HUES64 (cell line): ENCODE measurements at regions not wholly inside any gene's neighbourhood (a gene's known extent, or its start where the extent isn't known, plus 50 kb on each side); places are given as distances from the start of the nearest gene placed in this dataset.

Experiments used
- H3K27ac ChIP-seq: 2 replicates; pipeline ENCODE4 v1.7.0; 2013; ENCODE audit warnings: low read depth, low read length, inconsistent platforms
- H3K27me3 ChIP-seq: 2 replicates; pipeline ENCODE4 v1.6.1; 2013; ENCODE audit warnings: mild to moderate bottlenecking, low read length; ENCODE audit not compliant: insufficient read depth
- H3K36me3 ChIP-seq: 2 replicates; pipeline ENCODE4 v1.6.1; 2013; ENCODE audit warnings: mild to moderate bottlenecking, low read length; ENCODE audit not compliant: insufficient read depth
- H3K4me1 ChIP-seq: 2 replicates; pipeline ENCODE4 v1.6.1; 2013; ENCODE audit warnings: mild to moderate bottlenecking, low read length, moderate library complexity; ENCODE audit not compliant: insufficient read depth
- H3K4me3 ChIP-seq: 2 replicates; pipeline ENCODE4 v1.5.1; 2013; ENCODE audit warnings: mild to moderate bottlenecking, low read length, moderate library complexity
- H3K9ac ChIP-seq: 2 replicates; pipeline ENCODE4 v1.6.1; 2013; ENCODE audit warnings: mild to moderate bottlenecking, low read depth, low read length
- H3K9me3 ChIP-seq: 2 replicates; pipeline ENCODE4 v1.6.1; 2013; ENCODE audit warnings: low read depth, low read length; ENCODE audit not compliant: insufficient read depth
- WGBS: fragments of 150-250, 120-280 bp; methylation state at CpG from one replicate; pipeline ENCODE4 v1.1.7; 2013; ENCODE audit warnings: missing lambda C conversion rate; 5-methylcytosine and 5-hydroxymethylcytosine counted together

DNA sequence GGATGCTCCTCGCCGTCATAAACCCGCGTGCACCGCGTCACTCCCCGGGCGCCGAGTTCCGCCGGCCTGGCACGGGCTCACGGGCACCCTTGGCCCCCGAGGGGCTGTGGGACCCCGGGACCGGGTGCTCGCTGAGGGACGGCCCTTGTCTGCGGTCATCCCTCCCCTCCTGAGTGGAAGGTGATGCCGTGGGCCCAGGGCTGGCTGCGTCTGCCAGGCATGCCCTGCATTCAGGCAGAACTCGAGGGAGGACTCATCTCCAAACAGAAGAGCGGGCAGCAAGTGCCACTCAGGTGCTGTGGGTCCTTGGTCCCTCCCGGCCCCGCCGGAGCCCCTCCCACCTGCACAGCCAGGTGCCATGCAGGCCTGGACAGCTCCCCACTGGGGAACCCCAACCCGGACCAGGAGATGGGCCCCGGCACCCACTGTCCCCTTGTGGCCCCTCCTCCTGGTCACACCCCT, 61.3 kb downstream of the UNCX start:
- H3K4me1 ChIP-seq = no peaks in the 10 kb centered on the region
- H3K9ac ChIP-seq = no peak overlapping the region
- WGBS = 91% methylated on average over 27 of the region's 28 CpGs
- H3K9me3 ChIP-seq = no peaks in the 10 kb centered on the region
- peaks cover 32% of the 10 kb centered on the region for H3K27me3 ChIP-seq
- no peak overlapping the region for H3K27ac ChIP-seq
- H3K36me3 ChIP-seq = no peaks in the 10 kb centered on the region
- H3K4me3 ChIP-seq = no peak overlapping the region

DNA sequence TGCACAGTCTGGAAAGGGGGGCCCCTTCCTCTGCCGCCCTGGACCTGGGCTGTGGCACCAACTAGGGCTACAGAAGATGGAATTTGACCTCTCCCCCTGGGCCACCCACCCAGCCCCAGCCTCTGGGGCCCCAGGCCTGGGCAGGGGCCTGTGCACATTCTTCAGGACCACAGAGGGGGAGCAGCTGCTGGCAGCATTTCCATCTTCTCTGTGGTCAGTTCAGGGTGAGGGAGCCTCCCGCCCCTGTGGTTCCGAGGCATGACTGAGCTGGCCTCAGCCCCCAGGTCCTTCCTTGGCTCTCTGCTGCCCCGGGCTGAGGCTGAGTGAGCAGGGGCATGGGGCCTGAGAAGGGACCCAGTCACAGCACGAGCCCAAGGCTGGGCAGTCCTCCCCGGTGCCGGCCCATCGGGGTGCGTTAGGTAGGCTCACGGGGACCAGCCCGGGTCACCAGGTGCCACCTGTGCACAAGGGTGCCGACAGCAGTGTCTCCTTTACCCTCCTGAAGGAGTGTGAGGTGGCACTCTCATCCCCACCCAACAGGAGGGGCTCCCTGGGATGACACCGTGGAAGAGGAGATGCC, 63.2 kb downstream of the UNCX start:
- Histone ChIP-seq H3K4me3 (no peak overlapping the region), H3K36me3 (no peaks in the 10 kb centered on the region), H3K9me3 (no peaks in the 10 kb centered on the region), H3K4me1 (no peaks in the 10 kb centered on the region), H3K27me3 (peaks cover 13% of the 10 kb centered on the region), H3K27ac (no peak overlapping the region), H3K9ac (no peak overlapping the region)
- 95% methylated on average over 13 of the region's 13 CpGs for WGBS

- H3K4me1 ChIP-seq = no peaks in the 10 kb centered on the region
- WGBS = 90% methylated on average over 29 of the region's 29 CpGs
Measured at GRCh38 chr7:1296356-1296981, 63.8 kb downstream of the UNCX start.

DNA sequence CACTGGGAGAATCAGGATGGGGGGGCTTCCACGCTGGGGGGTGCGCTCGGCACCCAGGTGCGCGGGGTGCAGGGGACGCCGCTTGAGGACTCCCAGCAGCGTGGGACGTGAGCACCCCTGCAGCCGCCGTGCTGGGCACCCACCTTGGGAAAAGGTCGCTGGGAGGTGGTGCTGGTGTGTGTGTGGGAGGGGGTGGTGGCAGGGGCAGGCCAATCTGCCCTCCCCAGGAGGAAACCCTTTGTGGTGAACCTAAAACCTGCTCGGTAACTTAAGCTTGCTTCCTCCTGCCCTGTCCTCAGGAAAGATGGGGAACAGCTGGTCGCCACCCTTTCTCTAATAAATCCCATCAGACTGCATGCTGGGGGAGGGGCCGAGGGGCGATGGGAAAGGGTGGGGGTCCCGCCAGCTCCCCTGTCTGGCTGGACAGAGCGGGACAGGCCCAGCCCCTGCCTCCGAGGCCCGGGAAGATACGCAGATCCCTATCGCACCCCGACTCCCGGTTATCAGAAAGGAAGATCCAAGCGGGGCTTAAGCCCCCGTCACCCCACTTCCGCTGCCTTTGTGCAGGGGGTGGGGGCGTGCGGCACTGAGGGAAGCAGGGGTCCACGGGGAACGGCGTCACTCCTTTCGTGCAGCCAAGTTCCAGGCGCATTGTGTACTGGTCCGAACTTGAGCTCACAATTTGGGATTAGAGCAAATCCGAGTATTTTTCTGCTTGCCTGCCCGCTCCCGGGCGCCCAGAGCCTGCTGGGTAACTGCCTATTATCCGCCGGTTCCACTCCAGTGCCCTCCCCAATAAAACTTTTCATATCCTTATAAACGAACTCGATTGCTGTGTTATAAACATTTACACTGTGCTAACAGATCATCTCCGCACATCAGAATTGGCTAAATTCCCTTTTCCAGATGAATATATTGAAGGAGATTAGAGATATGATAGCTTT, 64.6 kb downstream of the UNCX start:
- H3K4me1 ChIP-seq = no peaks in the 10 kb centered on the region
- H3K27ac ChIP-seq = no peak overlapping the region
- H3K27me3 ChIP-seq = peaks cover under 1% of the 10 kb centered on the region; the same call in 1 of the 2 replicates
- H3K4me3 ChIP-seq = no peak overlapping the region
- WGBS = 92% methylated on average over 43 of the region's 44 CpGs
- H3K9ac ChIP-seq = no peak overlapping the region
- no peaks in the 10 kb centered on the region for H3K36me3 ChIP-seq
- no peaks in the 10 kb centered on the region for H3K9me3 ChIP-seq

More at GRCh38 chr7:1296356-1296981, 63.8 kb downstream of the UNCX start:
- Histone ChIP-seq H3K9ac (no peak overlapping the region), H3K9me3 (no peaks in the 10 kb centered on the region), H3K27me3 (peaks cover 7% of the 10 kb centered on the region; the same call in 1 of the 2 replicates), H3K27ac (no peak overlapping the region), H3K4me3 (no peak overlapping the region), H3K36me3 (no peaks in the 10 kb centered on the region)

- Histone ChIP-seq H3K27me3 (no peaks in the 10 kb centered on the region), H3K36me3 (no peaks in the 10 kb centered on the region), H3K9me3 (no peaks in the 10 kb centered on the region), H3K27ac (no peak overlapping the region), H3K9ac (no peak overlapping the region), H3K4me3 (no peak overlapping the region), H3K4me1 (no peaks in the 10 kb centered on the region)
- WGBS = 92% methylated on average over 28 of the region's 28 CpGs
Measured at GRCh38 chr7:1298051-1298930, 65.6 kb downstream of the UNCX start.

GRCh38 chr7:1298931-1299885, 66.5 kb downstream of the UNCX start:
- 81% methylated on average over 30 of the region's 30 CpGs for WGBS
- Histone ChIP-seq H3K9ac (no peak overlapping the region), H3K36me3 (no peaks in the 10 kb centered on the region), H3K9me3 (no peaks in the 10 kb centered on the region), H3K4me1 (no peaks in the 10 kb centered on the region), H3K27ac (no peak overlapping the region), H3K4me3 (no peak overlapping the region), H3K27me3 (no peaks in the 10 kb centered on the region)

GRCh38 chr7:1300206-1300605, 67.5 kb downstream of the UNCX start:
- no peak overlapping the region for H3K27ac ChIP-seq
- no peak overlapping the region for H3K9ac ChIP-seq
- no peak overlapping the region for H3K4me3 ChIP-seq
- H3K9me3 ChIP-seq = no peaks in the 10 kb centered on the region
- H3K4me1 ChIP-seq = no peaks in the 10 kb centered on the region
- WGBS = 87% methylated on average over 8 of the region's 8 CpGs
- no peaks in the 10 kb centered on the region for H3K36me3 ChIP-seq
- H3K27me3 ChIP-seq = no peaks in the 10 kb centered on the region

DNA sequence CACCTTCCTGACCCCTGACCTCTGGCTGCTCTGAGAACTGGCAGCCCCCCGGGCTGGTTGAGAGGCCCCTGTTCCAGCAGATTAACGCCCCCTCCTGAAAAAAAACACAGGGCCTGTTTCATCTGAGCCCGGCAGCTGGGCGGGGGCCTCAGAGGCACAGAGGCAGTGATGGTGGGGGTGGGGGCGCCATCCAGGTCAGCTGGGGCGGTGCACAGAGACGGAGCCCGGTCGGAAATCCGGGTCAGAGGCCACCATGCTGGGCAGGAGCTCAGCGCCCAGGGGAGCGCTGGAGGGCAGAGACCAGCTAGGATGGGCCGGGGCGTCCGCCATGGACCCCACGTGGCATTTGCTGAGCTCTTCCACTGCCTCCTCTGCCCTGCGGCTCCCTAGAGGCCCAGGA, 68.0 kb downstream of the UNCX start:
- Histone ChIP-seq H3K36me3 (no peaks in the 10 kb centered on the region), H3K27ac (no peak overlapping the region), H3K4me1 (no peaks in the 10 kb centered on the region), H3K9ac (no peak overlapping the region), H3K9me3 (no peaks in the 10 kb centered on the region), H3K27me3 (no peaks in the 10 kb centered on the region), H3K4me3 (no peak overlapping the region)
- WGBS = 87% methylated on average over 17 of the region's 17 CpGs

- Histone ChIP-seq H3K27ac (no peak overlapping the region), H3K9me3 (no peaks in the 10 kb centered on the region), H3K4me3 (no peak overlapping the region), H3K4me1 (no peaks in the 10 kb centered on the region), H3K36me3 (no peaks in the 10 kb centered on the region), H3K27me3 (no peaks in the 10 kb centered on the region), H3K9ac (no peak overlapping the region)
- 89% methylated on average over 23 of the region's 23 CpGs for WGBS
Measured at GRCh38 chr7:1301054-1301881, 68.6 kb downstream of the UNCX start.
